ENCODE measurements at regions not wholly inside any gene's neighbourhood (a gene's known extent, or its start where the extent isn't known, plus 50 kb on each side); places are given as distances from the start of the nearest gene placed in this dataset.

DNA sequence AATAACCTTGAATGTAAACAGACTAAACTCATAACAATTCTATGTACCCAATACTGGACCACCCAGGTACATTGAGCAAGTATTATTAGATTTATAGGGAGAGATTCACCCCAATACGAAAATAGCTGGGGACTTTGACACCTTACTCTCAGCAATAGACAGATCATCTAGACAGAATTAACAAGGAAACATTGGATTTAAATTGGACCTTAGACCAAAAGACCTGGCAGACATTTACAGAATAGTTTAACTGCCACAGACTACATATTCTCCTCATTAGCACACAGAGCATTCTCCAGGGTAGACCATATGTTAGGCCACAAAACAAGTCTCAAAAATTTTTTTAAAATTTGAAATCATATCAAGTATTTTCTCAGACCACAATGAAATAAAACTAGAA, 397.4 kb downstream of the PIK3R1 start:
- TF ChIP-seq, protein P1, sequence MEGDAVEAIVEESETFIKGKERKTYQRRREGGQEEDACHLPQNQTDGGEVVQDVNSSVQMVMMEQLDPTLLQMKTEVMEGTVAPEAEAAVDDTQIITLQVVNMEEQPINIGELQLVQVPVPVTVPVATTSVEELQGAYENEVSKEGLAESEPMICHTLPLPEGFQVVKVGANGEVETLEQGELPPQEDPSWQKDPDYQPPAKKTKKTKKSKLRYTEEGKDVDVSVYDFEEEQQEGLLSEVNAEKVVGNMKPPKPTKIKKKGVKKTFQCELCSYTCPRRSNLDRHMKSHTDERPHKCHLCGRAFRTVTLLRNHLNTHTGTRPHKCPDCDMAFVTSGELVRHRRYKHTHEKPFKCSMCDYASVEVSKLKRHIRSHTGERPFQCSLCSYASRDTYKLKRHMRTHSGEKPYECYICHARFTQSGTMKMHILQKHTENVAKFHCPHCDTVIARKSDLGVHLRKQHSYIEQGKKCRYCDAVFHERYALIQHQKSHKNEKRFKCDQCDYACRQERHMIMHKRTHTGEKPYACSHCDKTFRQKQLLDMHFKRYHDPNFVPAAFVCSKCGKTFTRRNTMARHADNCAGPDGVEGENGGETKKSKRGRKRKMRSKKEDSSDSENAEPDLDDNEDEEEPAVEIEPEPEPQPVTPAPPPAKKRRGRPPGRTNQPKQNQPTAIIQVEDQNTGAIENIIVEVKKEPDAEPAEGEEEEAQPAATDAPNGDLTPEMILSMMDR (IDR thresholded peaks at IDR 0.05), result no peak
- no peak for TF ChIP-seq POLR2A (IDR thresholded peaks at IDR 0.05)

Data from upper lobe of left lung (tissue), 4 donors.